ENCODE measurements at regions not wholly inside any gene's neighbourhood (a gene's known extent, or its start where the extent isn't known, plus 50 kb on each side); places are given as distances from the start of the nearest gene placed in this dataset.

DNA sequence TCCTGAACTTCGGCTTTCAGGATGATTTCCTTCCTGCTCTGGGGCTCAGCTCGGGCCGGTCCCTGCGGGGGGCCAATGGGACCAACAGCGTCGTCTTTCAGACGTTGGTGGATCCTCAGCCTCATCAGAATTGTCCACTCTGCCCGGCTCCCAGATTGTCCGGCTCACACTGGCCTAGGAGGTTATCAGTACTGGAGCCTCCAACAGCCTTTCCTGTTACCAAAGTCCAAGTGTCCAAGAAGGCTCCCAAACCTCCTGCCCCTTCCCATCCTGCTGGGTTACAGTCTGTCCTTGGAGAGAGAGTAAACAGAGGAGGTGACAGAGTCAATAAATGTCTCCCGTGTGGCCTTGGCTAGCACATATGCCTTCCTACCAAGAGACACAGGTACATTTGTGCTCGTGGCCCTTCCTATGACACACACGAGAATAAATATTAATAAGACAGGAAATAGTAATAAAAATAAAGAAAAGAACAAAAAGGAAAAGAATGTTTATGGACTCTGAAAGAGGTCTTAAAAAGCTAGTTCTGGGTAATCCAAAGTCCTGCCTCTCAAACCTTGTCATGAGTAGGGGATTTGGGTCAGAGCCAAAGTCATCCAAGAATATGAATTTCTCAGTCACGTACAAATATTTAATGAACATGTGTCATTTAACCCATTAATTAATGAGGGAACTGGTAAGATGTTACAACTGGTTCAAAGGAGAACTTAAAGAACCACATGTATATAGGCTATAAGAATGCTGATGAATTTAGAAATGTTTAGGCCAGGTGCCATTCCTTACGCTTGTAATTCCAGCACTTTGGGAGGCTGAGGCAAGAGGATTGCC lies 80.8 kb upstream of the SLC2A1 start (continued):
- TF ChIP-seq KLF11 (CRISPR knock-in tag; IDR thresholded peaks at IDR 0.05) (peak; percentile 76; the same call in 1 of the 2 replicates), ZNF101 (CRISPR knock-in tag; IDR thresholded peaks at IDR 0.05; ENCODE audit: borderline replicate concordance, low read depth) (no peak), NFYB (CRISPR knock-in tag; IDR thresholded peaks at IDR 0.05) (no peak), ZFP36L1 (CRISPR knock-in tag; IDR thresholded peaks at IDR 0.05) (peak; percentile 85; the same call in 1 of the 2 replicates), SMC3 (IDR thresholded peaks at IDR 0.05; ENCODE audit: low read length) (peak; percentile 19; the same call in 1 of the 2 replicates), ZNF839 (CRISPR knock-in tag; IDR thresholded peaks at IDR 0.05; ENCODE audit: borderline replicate concordance) (no peak), HOXA5 (CRISPR knock-in tag; IDR thresholded peaks at IDR 0.05) (no peak), EEA1 (CRISPR knock-in tag; IDR thresholded peaks at IDR 0.05; ENCODE audit: borderline replicate concordance) (no peak), TAF1 (CRISPR knock-in tag; IDR thresholded peaks at IDR 0.05) (no peak; the same call in 1 of the 2 replicates), POLR2G (IDR thresholded peaks at IDR 0.05; ENCODE audit: low read depth, low read length) (peak; percentile 81), ZNF232 (CRISPR knock-in tag; IDR thresholded peaks at IDR 0.05; ENCODE audit: borderline replicate concordance) (no peak), ZSCAN29 (CRISPR knock-in tag; conservative IDR thresholded peaks at IDR 0.05) (peak; percentile 70; the same call in 1 of the 2 replicates), DMAP1 (CRISPR knock-in tag; IDR thresholded peaks at IDR 0.05) (peak; percentile 29; the same call in 1 of the 2 replicates), TOE1 (CRISPR knock-in tag; IDR thresholded peaks at IDR 0.05) (0 out of 2 replicates have a peak, but pooled peaks have one; percentile 25)
- TF ChIP-seq, protein P1, sequence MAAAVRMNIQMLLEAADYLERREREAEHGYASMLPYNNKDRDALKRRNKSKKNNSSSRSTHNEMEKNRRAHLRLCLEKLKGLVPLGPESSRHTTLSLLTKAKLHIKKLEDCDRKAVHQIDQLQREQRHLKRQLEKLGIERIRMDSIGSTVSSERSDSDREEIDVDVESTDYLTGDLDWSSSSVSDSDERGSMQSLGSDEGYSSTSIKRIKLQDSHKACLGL (CRISPR knock-in tag; IDR thresholded peaks at IDR 0.05) = no peak
- TF ChIP-seq, protein P2, sequence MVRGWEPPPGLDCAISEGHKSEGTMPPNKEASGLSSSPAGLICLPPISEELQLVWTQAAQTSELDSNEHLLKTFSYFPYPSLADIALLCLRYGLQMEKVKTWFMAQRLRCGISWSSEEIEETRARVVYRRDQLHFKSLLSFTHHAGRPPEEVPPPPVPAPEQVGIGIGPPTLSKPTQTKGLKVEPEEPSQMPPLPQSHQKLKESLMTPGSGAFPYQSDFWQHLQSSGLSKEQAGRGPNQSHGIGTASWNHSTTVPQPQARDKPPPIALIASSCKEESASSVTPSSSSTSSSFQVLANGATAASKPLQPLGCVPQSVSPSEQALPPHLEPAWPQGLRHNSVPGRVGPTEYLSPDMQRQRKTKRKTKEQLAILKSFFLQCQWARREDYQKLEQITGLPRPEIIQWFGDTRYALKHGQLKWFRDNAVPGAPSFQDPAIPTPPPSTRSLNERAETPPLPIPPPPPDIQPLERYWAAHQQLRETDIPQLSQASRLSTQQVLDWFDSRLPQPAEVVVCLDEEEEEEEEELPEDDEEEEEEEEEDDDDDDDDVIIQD (CRISPR knock-in tag; IDR thresholded peaks at IDR 0.05; ENCODE audit: low read depth) = peak; percentile 88
- TF ChIP-seq, protein P3, sequence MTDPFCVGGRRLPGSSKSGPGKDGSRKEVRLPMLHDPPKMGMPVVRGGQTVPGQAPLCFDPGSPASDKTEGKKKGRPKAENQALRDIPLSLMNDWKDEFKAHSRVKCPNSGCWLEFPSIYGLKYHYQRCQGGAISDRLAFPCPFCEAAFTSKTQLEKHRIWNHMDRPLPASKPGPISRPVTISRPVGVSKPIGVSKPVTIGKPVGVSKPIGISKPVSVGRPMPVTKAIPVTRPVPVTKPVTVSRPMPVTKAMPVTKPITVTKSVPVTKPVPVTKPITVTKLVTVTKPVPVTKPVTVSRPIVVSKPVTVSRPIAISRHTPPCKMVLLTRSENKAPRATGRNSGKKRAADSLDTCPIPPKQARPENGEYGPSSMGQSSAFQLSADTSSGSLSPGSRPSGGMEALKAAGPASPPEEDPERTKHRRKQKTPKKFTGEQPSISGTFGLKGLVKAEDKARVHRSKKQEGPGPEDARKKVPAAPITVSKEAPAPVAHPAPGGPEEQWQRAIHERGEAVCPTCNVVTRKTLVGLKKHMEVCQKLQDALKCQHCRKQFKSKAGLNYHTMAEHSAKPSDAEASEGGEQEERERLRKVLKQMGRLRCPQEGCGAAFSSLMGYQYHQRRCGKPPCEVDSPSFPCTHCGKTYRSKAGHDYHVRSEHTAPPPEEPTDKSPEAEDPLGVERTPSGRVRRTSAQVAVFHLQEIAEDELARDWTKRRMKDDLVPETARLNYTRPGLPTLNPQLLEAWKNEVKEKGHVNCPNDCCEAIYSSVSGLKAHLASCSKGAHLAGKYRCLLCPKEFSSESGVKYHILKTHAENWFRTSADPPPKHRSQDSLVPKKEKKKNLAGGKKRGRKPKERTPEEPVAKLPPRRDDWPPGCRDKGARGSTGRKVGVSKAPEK (CRISPR knock-in tag; IDR thresholded peaks at IDR 0.05; ENCODE audit: borderline replicate concordance) = peak; percentile 100
- TF ChIP-seq, protein P4, sequence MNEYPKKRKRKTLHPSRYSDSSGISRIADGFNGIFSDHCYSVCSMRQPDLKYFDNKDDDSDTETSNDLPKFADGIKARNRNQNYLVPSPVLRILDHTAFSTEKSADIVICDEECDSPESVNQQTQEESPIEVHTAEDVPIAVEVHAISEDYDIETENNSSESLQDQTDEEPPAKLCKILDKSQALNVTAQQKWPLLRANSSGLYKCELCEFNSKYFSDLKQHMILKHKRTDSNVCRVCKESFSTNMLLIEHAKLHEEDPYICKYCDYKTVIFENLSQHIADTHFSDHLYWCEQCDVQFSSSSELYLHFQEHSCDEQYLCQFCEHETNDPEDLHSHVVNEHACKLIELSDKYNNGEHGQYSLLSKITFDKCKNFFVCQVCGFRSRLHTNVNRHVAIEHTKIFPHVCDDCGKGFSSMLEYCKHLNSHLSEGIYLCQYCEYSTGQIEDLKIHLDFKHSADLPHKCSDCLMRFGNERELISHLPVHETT (CRISPR knock-in tag; conservative IDR thresholded peaks at IDR 0.05) = 0 out of 2 replicates have a peak, but pooled peaks have one; percentile 53
- TF ChIP-seq, protein P5, sequence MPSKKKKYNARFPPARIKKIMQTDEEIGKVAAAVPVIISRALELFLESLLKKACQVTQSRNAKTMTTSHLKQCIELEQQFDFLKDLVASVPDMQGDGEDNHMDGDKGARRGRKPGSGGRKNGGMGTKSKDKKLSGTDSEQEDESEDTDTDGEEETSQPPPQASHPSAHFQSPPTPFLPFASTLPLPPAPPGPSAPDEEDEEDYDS (CRISPR knock-in tag; IDR thresholded peaks at IDR 0.05) = peak; percentile 73
- TF ChIP-seq, protein P6, sequence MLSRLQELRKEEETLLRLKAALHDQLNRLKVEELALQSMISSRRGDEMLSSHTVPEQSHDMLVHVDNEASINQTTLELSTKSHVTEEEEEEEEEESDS (CRISPR knock-in tag; IDR thresholded peaks at IDR 0.05; ENCODE audit: borderline replicate concordance) = peak; percentile 58; the same call in 1 of the 2 replicates
- TF ChIP-seq, protein P7, sequence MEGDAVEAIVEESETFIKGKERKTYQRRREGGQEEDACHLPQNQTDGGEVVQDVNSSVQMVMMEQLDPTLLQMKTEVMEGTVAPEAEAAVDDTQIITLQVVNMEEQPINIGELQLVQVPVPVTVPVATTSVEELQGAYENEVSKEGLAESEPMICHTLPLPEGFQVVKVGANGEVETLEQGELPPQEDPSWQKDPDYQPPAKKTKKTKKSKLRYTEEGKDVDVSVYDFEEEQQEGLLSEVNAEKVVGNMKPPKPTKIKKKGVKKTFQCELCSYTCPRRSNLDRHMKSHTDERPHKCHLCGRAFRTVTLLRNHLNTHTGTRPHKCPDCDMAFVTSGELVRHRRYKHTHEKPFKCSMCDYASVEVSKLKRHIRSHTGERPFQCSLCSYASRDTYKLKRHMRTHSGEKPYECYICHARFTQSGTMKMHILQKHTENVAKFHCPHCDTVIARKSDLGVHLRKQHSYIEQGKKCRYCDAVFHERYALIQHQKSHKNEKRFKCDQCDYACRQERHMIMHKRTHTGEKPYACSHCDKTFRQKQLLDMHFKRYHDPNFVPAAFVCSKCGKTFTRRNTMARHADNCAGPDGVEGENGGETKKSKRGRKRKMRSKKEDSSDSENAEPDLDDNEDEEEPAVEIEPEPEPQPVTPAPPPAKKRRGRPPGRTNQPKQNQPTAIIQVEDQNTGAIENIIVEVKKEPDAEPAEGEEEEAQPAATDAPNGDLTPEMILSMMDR (CRISPR knock-in tag; IDR thresholded peaks at IDR 0.05) = peak; percentile 8; the same call in 1 of the 2 replicates

All from HepG2 (cell line).